K562 (cell line): ENCODE measurements at regions not wholly inside any gene's neighbourhood (a gene's known extent, or its start where the extent isn't known, plus 50 kb on each side); places are given as distances from the start of the nearest gene placed in this dataset.
"Not testable (repeated sequence)": the region's sequence is repeated elsewhere in the genome, so short reads cannot be mapped to it uniquely, and the experiment has no call there.

ENCODE experiments used
- ATAC-seq: fragments of 200-7000 bp; cut with Tn5 transposase; 3 replicates; pipeline ENCODE4 v1.9.1; 2020; ENCODE audit warnings: moderate library complexity
- BruUV-seq: library from RNA; stranded (reverse); fragments of 400-500 nt; replicated peaks from 2 replicates; lab custom pipeline; 2021; lab: Mats Ljungman, UMichigan
- CTCF ChIA-PET: fragments of 300-600 bp; formaldehyde crosslinking; extraction: SDS; loops from one replicate; lab custom pipeline; 2021; ENCODE audit warnings: low intra/inter-chr PET ratio; lab: Yijun Ruan, JAX
- POLR2A ChIA-PET: fragments of 300-600, 350-650 bp; sonication (Branson Sonifier 250); formaldehyde crosslinking; extraction: SDS; loops from one replicate; lab custom pipeline; 2021; ENCODE audit warnings: antibody characterized with exemption, inconsistent platforms; lab: Yijun Ruan, JAX
- DNase-seq, 4 experiments: peaks; one replicate each; pipeline versions ENCODE4 v3.0.0 to v3.0.0-alpha.2; 2011 to 2018; ENCODE audit warnings: low spot score in 3 of 4, mixed read lengths in 3 of 4; ENCODE audit errors: extremely low read depth in 1 of 4
- FAIRE-seq: peaks from 2 replicates; lab custom pipeline; 2011; peaks lifted over from hg19 to GRCh38; lab: Jason Lieb, UNC
- H2AFZ ChIP-seq: 2 replicates; pipeline ENCODE4 v1.6.0; 2011; ENCODE audit warnings: low read depth, low read length, control low read depth, inconsistent platforms
- H3K27ac ChIP-seq: fragments of 200-600 bp; 3 replicates; pipeline ENCODE4 v1.8.0; 2011; ENCODE audit warnings: low read depth, mild to moderate bottlenecking, control low read depth, inconsistent platforms, low read length, moderate library complexity, mixed read lengths; ENCODE audit errors: extremely low read depth
- H3K27me3 ChIP-seq, 2 experiments: fragments of 300-600 bp in 1 of 2; 2 replicates in 1 of 2; 3 replicates in 1 of 2; pipeline versions ENCODE4 v1.6.0 to v1.8.0; 2011; ENCODE audit warnings: inconsistent platforms in 2 of 2, low read length in 2 of 2, mild to moderate bottlenecking in 1 of 2, mixed read lengths in 1 of 2, moderate library complexity in 1 of 2; ENCODE audit not compliant: control insufficient read depth in 2 of 2, insufficient read depth in 2 of 2
- H3K36me3 ChIP-seq: fragments of 300-600 bp; 3 replicates; pipeline ENCODE4 v1.8.0; 2011; ENCODE audit warnings: mild to moderate bottlenecking, low read length, inconsistent platforms; ENCODE audit not compliant: control insufficient read depth, insufficient read depth
- H3K4me1 ChIP-seq, 2 experiments: fragments of 200-600 bp in 1 of 2; replicated peaks in 1 of 2; 2 replicates in 1 of 2; 3 replicates in 1 of 2; pipeline versions ENCODE4 v1.5.1 to v1.8.0; 2011; ENCODE audit warnings: inconsistent platforms in 2 of 2, low read length in 2 of 2, mild to moderate bottlenecking in 1 of 2, mixed read lengths in 1 of 2, moderate library complexity in 1 of 2; ENCODE audit not compliant: control insufficient read depth in 2 of 2, insufficient read depth in 2 of 2
- H3K4me2 ChIP-seq: 2 replicates; pipeline ENCODE4 v1.6.1; 2011; ENCODE audit warnings: low read length, control low read depth, inconsistent platforms, mixed read lengths; ENCODE audit not compliant: insufficient read depth
- H3K4me3 ChIP-seq: fragments of 200-600 bp; sonication (generic), shearing (Covaris generic); 2 replicates; pipeline ENCODE4 v1.5.1; 2016; ENCODE audit warnings: control low read depth, inconsistent platforms
- H3K79me2 ChIP-seq: fragments of 200-600 bp; 3 replicates; pipeline ENCODE4 v1.8.0; 2011; ENCODE audit warnings: low read length, inconsistent platforms; ENCODE audit not compliant: control insufficient read depth, insufficient read depth
- H3K9ac ChIP-seq, 2 experiments: 2 replicates each; pipeline versions ENCODE4 v1.6.0 to v1.6.1; 2011; ENCODE audit warnings: low read depth in 2 of 2, low read length in 2 of 2, control low read depth in 1 of 2, inconsistent platforms in 1 of 2, mild to moderate bottlenecking in 1 of 2, mixed read lengths in 1 of 2; ENCODE audit not compliant: insufficient read depth in 1 of 2
- H3K9me1 ChIP-seq: one replicate; pipeline ENCODE4 v1.6.0; 2011; ENCODE audit warnings: inconsistent platforms, mild to moderate bottlenecking, low read length, moderate library complexity; ENCODE audit not compliant: control insufficient read depth, insufficient read depth
- H3K9me3 ChIP-seq: replicated peaks from 2 replicates; pipeline ENCODE4 v1.5.1; 2011; ENCODE audit warnings: low read depth, low read length, inconsistent platforms; ENCODE audit not compliant: control insufficient read depth, insufficient read depth
- H4K20me1 ChIP-seq: replicated peaks from 2 replicates; pipeline ENCODE4 v1.6.1; 2011; ENCODE audit warnings: low read length, inconsistent platforms, mixed read lengths; ENCODE audit not compliant: control insufficient read depth, insufficient read depth
- BRF1 ChIP-seq: IDR thresholded peaks from 3 replicates; pipeline ENCODE4 v1.6.1; 2011; ENCODE audit warnings: borderline replicate concordance, mild to moderate bottlenecking; ENCODE audit not compliant: insufficient read length; ENCODE audit errors: extremely low read depth
- WGBS: fragments of 100-300 bp; shearing (Covaris generic); methylation state at CpG from one replicate; pipeline ENCODE4 v1.1.6; 2016; ENCODE audit warnings: low coverage, mixed read lengths; ENCODE audit not compliant: insufficient coverage; ENCODE audit errors: missing lambda C conversion rate; 5-methylcytosine and 5-hydroxymethylcytosine counted together
- in situ Hi-C: fragments of 300-500 bp; cut with MboI; formaldehyde crosslinking; loops from 4 replicates; pipeline ENCODE4 v1.15.0; 2018; ENCODE audit warnings: inconsistent platforms, mixed read lengths
- intact Hi-C: fragments of 100-400 bp; cut with micrococcal nuclease; formaldehyde crosslinking; loops from 2 replicates; pipeline ENCODE4 v1.14.2; 2022
- TF ChIP-seq, protein P1 (sequence below): fragments of 250-450 bp; sonication (Bioruptor Pico); IDR thresholded peaks from 2 replicates; pipeline ENCODE4 v1.5.0; 2021; ENCODE audit warnings: mild to moderate bottlenecking, borderline replicate concordance
- TF ChIP-seq, protein P2 (sequence below): conservative IDR thresholded peaks from 2 replicates; pipeline ENCODE4 v1.6.1; 2011; ENCODE audit warnings: low read depth, mild to moderate bottlenecking, low read length; ENCODE audit not compliant: control insufficient read depth

DNA sequence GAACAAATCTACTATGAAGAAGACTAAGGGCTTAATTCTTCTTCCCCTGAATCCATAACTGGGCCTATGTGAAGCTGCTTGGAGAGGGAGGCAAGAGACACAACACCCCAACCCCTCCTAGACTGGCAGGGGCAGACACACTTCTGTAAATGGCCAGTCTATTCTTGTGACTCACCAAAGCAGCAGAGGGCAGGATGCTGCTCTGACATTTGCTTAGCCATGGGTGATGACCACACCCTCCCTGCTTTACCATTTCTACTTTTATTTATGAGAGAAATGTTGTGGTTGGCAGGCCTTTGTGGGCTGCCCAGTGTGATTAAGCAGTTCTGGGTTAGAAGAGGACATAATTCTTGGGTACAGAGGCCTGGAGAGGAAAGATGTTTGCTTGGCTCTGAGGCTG is 189.8 kb upstream of the DPYD start:
- intact Hi-C loops (no loop called here), in situ Hi-C loops (no loop called here)
- Histone ChIP-seq H3K27me3 (no peaks in the 10 kb centered on the region), H3K4me1 (no peaks in the 10 kb centered on the region), H3K79me2 (no peaks in the 10 kb centered on the region), H3K9ac (no peak overlapping the region), H3K9me3 (no peaks in the 10 kb centered on the region; the same call in 1 of the 2 replicates), H3K36me3 (no peaks in the 10 kb centered on the region), H4K20me1 (no peaks in the 10 kb centered on the region), H3K9me1 (no peaks in the 10 kb centered on the region), H3K4me2 (no peak overlapping the region), H3K4me3 (no peak overlapping the region), H2AFZ (no peak overlapping the region), H3K27ac (no peak overlapping the region)
- BruUV-seq, result no TSS peak
- FAIRE-seq, result no peak
- ChIA-PET CTCF (no interaction called here), POLR2A (no interaction called here)
- TF ChIP-seq, protein P1, sequence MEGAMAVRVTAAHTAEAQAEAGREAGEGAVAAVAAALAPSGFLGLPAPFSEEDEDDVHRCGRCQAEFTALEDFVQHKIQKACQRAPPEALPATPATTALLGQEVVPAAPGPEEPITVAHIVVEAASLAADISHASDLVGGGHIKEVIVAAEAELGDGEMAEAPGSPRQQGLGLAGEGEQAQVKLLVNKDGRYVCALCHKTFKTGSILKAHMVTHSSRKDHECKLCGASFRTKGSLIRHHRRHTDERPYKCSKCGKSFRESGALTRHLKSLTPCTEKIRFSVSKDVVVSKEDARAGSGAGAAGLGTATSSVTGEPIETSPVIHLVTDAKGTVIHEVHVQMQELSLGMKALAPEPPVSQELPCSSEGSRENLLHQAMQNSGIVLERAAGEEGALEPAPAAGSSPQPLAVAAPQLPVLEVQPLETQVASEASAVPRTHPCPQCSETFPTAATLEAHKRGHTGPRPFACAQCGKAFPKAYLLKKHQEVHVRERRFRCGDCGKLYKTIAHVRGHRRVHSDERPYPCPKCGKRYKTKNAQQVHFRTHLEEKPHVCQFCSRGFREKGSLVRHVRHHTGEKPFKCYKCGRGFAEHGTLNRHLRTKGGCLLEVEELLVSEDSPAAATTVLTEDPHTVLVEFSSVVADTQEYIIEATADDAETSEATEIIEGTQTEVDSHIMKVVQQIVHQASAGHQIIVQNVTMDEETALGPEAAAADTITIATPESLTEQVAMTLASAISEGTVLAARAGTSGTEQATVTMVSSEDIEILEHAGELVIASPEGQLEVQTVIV (CRISPR knock-in tag), result no peak
- no peak for TF ChIP-seq BRF1
- TF ChIP-seq, protein P2, sequence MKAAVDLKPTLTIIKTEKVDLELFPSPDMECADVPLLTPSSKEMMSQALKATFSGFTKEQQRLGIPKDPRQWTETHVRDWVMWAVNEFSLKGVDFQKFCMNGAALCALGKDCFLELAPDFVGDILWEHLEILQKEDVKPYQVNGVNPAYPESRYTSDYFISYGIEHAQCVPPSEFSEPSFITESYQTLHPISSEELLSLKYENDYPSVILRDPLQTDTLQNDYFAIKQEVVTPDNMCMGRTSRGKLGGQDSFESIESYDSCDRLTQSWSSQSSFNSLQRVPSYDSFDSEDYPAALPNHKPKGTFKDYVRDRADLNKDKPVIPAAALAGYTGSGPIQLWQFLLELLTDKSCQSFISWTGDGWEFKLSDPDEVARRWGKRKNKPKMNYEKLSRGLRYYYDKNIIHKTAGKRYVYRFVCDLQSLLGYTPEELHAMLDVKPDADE, result no peak
- ATAC-seq, result no peak
- no peak for DNase-seq

DNA sequence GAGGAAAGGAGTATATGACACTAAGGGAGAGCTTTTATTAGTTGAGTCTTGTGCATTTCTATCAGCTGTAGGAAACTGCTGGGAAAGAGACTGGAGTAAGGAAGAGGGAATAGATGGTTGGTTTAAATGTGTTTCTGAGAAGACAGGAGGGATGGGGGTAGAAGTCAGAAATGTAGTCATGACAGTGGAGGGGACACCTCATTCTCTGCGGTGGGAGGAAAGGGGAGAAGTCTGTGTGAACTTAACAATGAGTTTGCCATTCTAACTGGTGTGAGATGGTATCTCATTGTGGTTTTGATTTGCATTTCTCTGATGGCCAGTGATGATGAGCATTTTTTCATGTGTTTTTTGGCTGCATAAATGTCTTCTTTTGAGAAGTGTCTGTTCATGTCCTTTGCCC is 187.5 kb upstream of the DPYD start:
- H3K27me3 ChIP-seq, ATAC-seq: not testable (repeated sequence)
- WGBS, result 0% methylated on average over 1 of the region's 1 CpG

More for the DNA sequence above, 187.5 kb upstream of the DPYD start:
- H2AFZ ChIP-seq, POLR2A ChIA-PET, CTCF ChIA-PET, in situ Hi-C loops, DNase-seq, H3K9me3 ChIP-seq, H3K27ac ChIP-seq, FAIRE-seq, H3K79me2 ChIP-seq, H3K9ac ChIP-seq, H3K36me3 ChIP-seq, H3K4me3 ChIP-seq, H4K20me1 ChIP-seq, H3K4me1 ChIP-seq, H3K4me2 ChIP-seq, BruUV-seq, H3K9me1 ChIP-seq, intact Hi-C loops: not testable (repeated sequence)
